ENCODE measurements at regions not wholly inside any gene's neighbourhood (a gene's known extent, or its start where the extent isn't known, plus 50 kb on each side); places are given as distances from the start of the nearest gene placed in this dataset.
"Not testable (repeated sequence)": the region's sequence is repeated elsewhere in the genome, so short reads cannot be mapped to it uniquely, and the experiment has no call there.

- ChIA-PET CTCF (interaction anchor here (1.2 kb wide), 1 partner anchor 56 kb away, joined by 3 read pairs; no protein-coding TSS in a partner anchor), POLR2A (no interaction called here)
- no peaks in the 10 kb centered on the region for H3K4me1 Mint-ChIP-seq
- H3K4me3 Mint-ChIP-seq: no peak overlapping the region
- H3K36me3 Mint-ChIP-seq (ENCODE audit: low read depth): no peaks in the 10 kb centered on the region
- peaks cover 4% of the 10 kb centered on the region for H3K27me3 Mint-ChIP-seq
- peaks cover under 1% of the 10 kb centered on the region for H3K9me3 Mint-ChIP-seq
- H3K27ac Mint-ChIP-seq: no peak overlapping the region
- no peak for DNase-seq
Measured at GRCh38 chr5:82601077-82601476, 322.9 kb upstream of the RPS23 start.

- CTCF ChIA-PET: no interaction called here
- Mint-ChIP-seq H3K27me3 (peaks cover 4% of the 10 kb centered on the region), H3K9me3 (no peaks in the 10 kb centered on the region), H3K36me3 (ENCODE audit: low read depth) (no peaks in the 10 kb centered on the region), H3K27ac (no peak overlapping the region), H3K4me3 (no peak overlapping the region), H3K4me1 (no peaks in the 10 kb centered on the region)
- DNase-seq: no peak
- POLR2A ChIA-PET: no interaction called here
Measured at GRCh38 chr5:82599692-82600091, 321.5 kb upstream of the RPS23 start.

- no peaks in the 10 kb centered on the region for H3K9me3 Mint-ChIP-seq
- H3K4me1 Mint-ChIP-seq: no peaks in the 10 kb centered on the region
- ChIA-PET POLR2A (no interaction called here), CTCF (no interaction called here)
- no peak for DNase-seq
- peaks cover 4% of the 10 kb centered on the region for H3K27me3 Mint-ChIP-seq
- no peak overlapping the region for H3K4me3 Mint-ChIP-seq
- no peak overlapping the region for H3K27ac Mint-ChIP-seq
- H3K36me3 Mint-ChIP-seq (ENCODE audit: low read depth): no peaks in the 10 kb centered on the region
Measured at GRCh38 chr5:82599030-82599429, 320.9 kb upstream of the RPS23 start.

GRCh38 chr5:82597437-82597836 lies 319.3 kb upstream of the RPS23 start:
- ChIA-PET CTCF (no interaction called here), POLR2A (no interaction called here)
- H3K4me3 Mint-ChIP-seq: no peak overlapping the region
- no peaks in the 10 kb centered on the region for H3K36me3 Mint-ChIP-seq (ENCODE audit: low read depth)
- H3K9me3 Mint-ChIP-seq: no peaks in the 10 kb centered on the region
- no peak overlapping the region for H3K27ac Mint-ChIP-seq
- DNase-seq: no peak
- peaks cover 9% of the 10 kb centered on the region for H3K27me3 Mint-ChIP-seq
- H3K4me1 Mint-ChIP-seq: no peaks in the 10 kb centered on the region

- ChIA-PET POLR2A (no interaction called here), CTCF (no interaction called here)
- Mint-ChIP-seq H3K27me3 (peaks cover 8% of the 10 kb centered on the region), H3K9me3 (no peaks in the 10 kb centered on the region), H3K4me3 (no peak overlapping the region), H3K4me1 (no peaks in the 10 kb centered on the region), H3K36me3 (ENCODE audit: low read depth) (no peaks in the 10 kb centered on the region), H3K27ac (no peak overlapping the region)
- no peak for DNase-seq
Measured at GRCh38 chr5:82596451-82596850, 318.3 kb upstream of the RPS23 start.

GRCh38 chr5:82595113-82595512 lies 317.0 kb upstream of the RPS23 start:
- POLR2A ChIA-PET: no interaction called here
- no peaks in the 10 kb centered on the region for H3K9me3 Mint-ChIP-seq

GRCh38 chr5:82594097-82594496 lies 315.9 kb upstream of the RPS23 start:
- Mint-ChIP-seq H3K4me1 (no peaks in the 10 kb centered on the region), H3K9me3 (no peaks in the 10 kb centered on the region), H3K36me3 (ENCODE audit: low read depth) (no peaks in the 10 kb centered on the region), H3K4me3 (no peak overlapping the region), H3K27ac (no peak overlapping the region), H3K27me3 (peaks cover 15% of the 10 kb centered on the region)
- DNase-seq: no peak
- ChIA-PET CTCF (no interaction called here), POLR2A (no interaction called here)

More at GRCh38 chr5:82595113-82595512, 317.0 kb upstream of the RPS23 start:
- CTCF ChIA-PET: interaction anchor here (0.5 kb wide), 1 partner anchor 25 kb away, joined by 3 read pairs; no protein-coding TSS in a partner anchor
- peaks cover 15% of the 10 kb centered on the region for H3K27me3 Mint-ChIP-seq
- H3K27ac Mint-ChIP-seq: no peak overlapping the region
- no peaks in the 10 kb centered on the region for H3K36me3 Mint-ChIP-seq (ENCODE audit: low read depth)
- no peaks in the 10 kb centered on the region for H3K4me1 Mint-ChIP-seq
- no peak for DNase-seq
- no peak overlapping the region for H3K4me3 Mint-ChIP-seq

- Mint-ChIP-seq H3K9me3 (no peaks in the 10 kb centered on the region), H3K27me3 (peaks cover 15% of the 10 kb centered on the region), H3K4me3 (no peak overlapping the region), H3K27ac (no peak overlapping the region), H3K4me1 (no peaks in the 10 kb centered on the region), H3K36me3 (ENCODE audit: low read depth) (no peaks in the 10 kb centered on the region)
- ChIA-PET CTCF (no interaction called here), POLR2A (no interaction called here)
- no peak for DNase-seq
Measured at GRCh38 chr5:82593481-82593880, 315.3 kb upstream of the RPS23 start.

GRCh38 chr5:82591021-82591515 lies 312.9 kb upstream of the RPS23 start:
- Mint-ChIP-seq H3K4me1 (no peaks in the 10 kb centered on the region), H3K36me3 (ENCODE audit: low read depth) (no peaks in the 10 kb centered on the region), H3K9me3 (no peaks in the 10 kb centered on the region), H3K27ac (no peak overlapping the region), H3K27me3 (peaks cover 15% of the 10 kb centered on the region), H3K4me3 (no peak overlapping the region)
- DNase-seq: no peak
- ChIA-PET CTCF (no interaction called here), POLR2A (no interaction called here)

- ChIA-PET POLR2A (no interaction called here), CTCF (no interaction called here)
- H3K4me1 Mint-ChIP-seq: no peaks in the 10 kb centered on the region
- H3K27me3 Mint-ChIP-seq: peaks cover 15% of the 10 kb centered on the region
- H3K36me3 Mint-ChIP-seq (ENCODE audit: low read depth): no peaks in the 10 kb centered on the region
- H3K27ac Mint-ChIP-seq: no peak overlapping the region
- H3K9me3 Mint-ChIP-seq: no peaks in the 10 kb centered on the region
- no peak for DNase-seq
- no peak overlapping the region for H3K4me3 Mint-ChIP-seq
Measured at GRCh38 chr5:82590112-82590511, 312.0 kb upstream of the RPS23 start.

- no peak overlapping the region for H3K4me3 Mint-ChIP-seq
- ChIA-PET POLR2A (no interaction called here), CTCF (no interaction called here)
- H3K27ac Mint-ChIP-seq: no peak overlapping the region
- peaks cover 10% of the 10 kb centered on the region for H3K27me3 Mint-ChIP-seq
- peaks cover 4% of the 10 kb centered on the region for H3K9me3 Mint-ChIP-seq
- H3K36me3 Mint-ChIP-seq (ENCODE audit: low read depth): no peaks in the 10 kb centered on the region
- no peaks in the 10 kb centered on the region for H3K4me1 Mint-ChIP-seq
- no peak for DNase-seq
Measured at GRCh38 chr5:82586661-82587310, 308.6 kb upstream of the RPS23 start.

- H3K27ac Mint-ChIP-seq: no peak overlapping the region
- CTCF ChIA-PET: no interaction called here
Measured at GRCh38 chr5:82586181-82586580, 308.0 kb upstream of the RPS23 start.

GRCh38 chr5:82584631-82585030 lies 306.5 kb upstream of the RPS23 start:
- Mint-ChIP-seq H3K4me3 (no peak overlapping the region), H3K27ac (no peak overlapping the region), H3K9me3 (peaks cover 10% of the 10 kb centered on the region), H3K27me3 (no peaks in the 10 kb centered on the region), H3K36me3 (ENCODE audit: low read depth) (no peaks in the 10 kb centered on the region), H3K4me1 (no peaks in the 10 kb centered on the region)
- DNase-seq: no peak
- POLR2A ChIA-PET: no interaction called here
- CTCF ChIA-PET: interaction anchor here (0.9 kb wide), 1 partner anchor 232 kb away, joined by 4 read pairs; no protein-coding TSS in a partner anchor

More at GRCh38 chr5:82586181-82586580, 308.0 kb upstream of the RPS23 start:
- Mint-ChIP-seq H3K27me3 (peaks cover 6% of the 10 kb centered on the region), H3K4me3 (no peak overlapping the region), H3K9me3 (peaks cover 8% of the 10 kb centered on the region), H3K36me3 (ENCODE audit: low read depth) (no peaks in the 10 kb centered on the region), H3K4me1 (no peaks in the 10 kb centered on the region)
- DNase-seq: no peak
- POLR2A ChIA-PET: no interaction called here

GRCh38 chr5:82583331-82583730 lies 305.2 kb upstream of the RPS23 start:
- DNase-seq; H3K9me3 Mint-ChIP-seq; H3K36me3 Mint-ChIP-seq (ENCODE audit: low read depth); H3K27me3 Mint-ChIP-seq; POLR2A ChIA-PET; H3K4me3 Mint-ChIP-seq; H3K4me1 Mint-ChIP-seq; CTCF ChIA-PET; H3K27ac Mint-ChIP-seq: not testable (repeated sequence)
